Activated CD4-positive, alpha-beta T cell treated with anti-CD3 and anti-CD28 coated beads, Interleukin-2, Interleukin-6, amounts not matched to agents 100 ng/mL and 50 ng/mL, durations not matched to agents 16 hours and 8 hours (primary cell): ENCODE measurements at regions not wholly inside any gene's neighbourhood (a gene's known extent, or its start where the extent isn't known, plus 50 kb on each side); places are given as distances from the start of the nearest gene placed in this dataset.

Source experiments
- DNase-seq: peaks from one replicate; pipeline ENCODE4 v3.0.0-alpha.2; 2020

- DNase-seq = no peak
These were observed 521.0 kb downstream of the SOX11 start for GRCh38 chr2:6213056-6213780.

DNA sequence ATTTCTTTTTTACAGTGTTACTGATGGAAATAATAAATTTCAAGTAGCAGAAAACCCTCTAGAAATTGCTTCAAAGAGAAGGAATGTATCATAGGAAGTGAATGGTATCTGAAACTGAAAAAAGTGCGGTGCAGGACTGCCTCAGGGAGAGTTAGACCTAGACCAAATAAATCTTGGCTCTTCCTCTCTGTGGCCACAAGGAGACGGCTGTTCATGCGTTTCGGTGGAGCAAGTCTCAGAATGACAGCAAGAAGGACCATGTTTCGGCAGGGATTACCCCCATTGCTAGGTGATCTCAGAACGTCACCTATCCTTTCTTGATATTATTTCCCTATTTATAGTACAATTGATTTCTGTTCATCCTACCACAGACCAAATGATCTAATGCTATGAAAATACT is 522.3 kb downstream of the SOX11 start:
- no peak for DNase-seq

DNA sequence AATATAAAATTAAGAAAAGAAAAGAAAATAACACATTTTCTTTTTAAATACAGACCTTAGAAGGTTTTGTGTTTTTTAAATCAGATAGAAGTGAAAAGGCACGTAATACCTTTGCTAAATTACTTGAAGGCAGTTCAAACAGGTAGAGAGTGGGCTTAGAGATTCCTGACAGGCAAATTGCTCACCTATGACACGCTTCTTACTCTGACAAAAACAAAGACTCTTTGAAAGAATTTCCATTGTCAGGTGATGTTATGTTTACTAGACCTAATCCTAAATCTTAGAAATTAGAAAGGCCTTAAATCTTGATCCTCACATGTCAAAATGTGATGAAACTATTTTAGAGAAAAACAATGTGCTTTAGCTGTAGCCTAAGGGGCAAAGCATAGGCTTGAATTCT is 522.9 kb downstream of the SOX11 start:
- no peak for DNase-seq

- DNase-seq = no peak
These were observed 524.0 kb downstream of the SOX11 start for GRCh38 chr2:6216234-6216633.

GRCh38 chr2:6218926-6219325 is 526.7 kb downstream of the SOX11 start:
- no peak for DNase-seq

GRCh38 chr2:6219906-6220305 is 527.7 kb downstream of the SOX11 start:
- DNase-seq = no peak

DNA sequence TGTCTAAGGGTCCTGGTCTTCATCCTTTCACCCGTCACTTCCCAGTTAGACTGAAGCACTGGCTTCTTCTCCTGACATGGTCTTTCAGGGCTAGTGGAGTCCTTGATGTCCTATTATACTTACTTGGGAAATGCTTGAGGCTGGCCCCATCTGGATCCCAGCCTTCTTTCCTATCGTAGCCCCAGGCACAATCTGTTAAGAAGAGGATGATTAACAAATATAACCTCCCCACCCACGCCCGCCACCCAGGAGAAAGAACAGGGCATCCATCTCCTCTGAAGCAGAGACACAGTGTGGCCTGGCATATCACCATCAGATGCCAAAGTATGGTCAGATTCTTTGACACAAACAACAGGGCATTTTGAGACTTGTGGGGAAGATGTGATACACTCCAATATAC is 530.1 kb downstream of the SOX11 start:
- DNase-seq = no peak

GRCh38 chr2:6224267-6224666 is 532.1 kb downstream of the SOX11 start:
- no peak for DNase-seq

- no peak for DNase-seq
These were observed 536.1 kb downstream of the SOX11 start for GRCh38 chr2:6228251-6228650.

- DNase-seq = no peak
These were observed 539.0 kb downstream of the SOX11 start for GRCh38 chr2:6231166-6231565.

GRCh38 chr2:6233993-6234392 is 541.8 kb downstream of the SOX11 start:
- DNase-seq = no peak

DNA sequence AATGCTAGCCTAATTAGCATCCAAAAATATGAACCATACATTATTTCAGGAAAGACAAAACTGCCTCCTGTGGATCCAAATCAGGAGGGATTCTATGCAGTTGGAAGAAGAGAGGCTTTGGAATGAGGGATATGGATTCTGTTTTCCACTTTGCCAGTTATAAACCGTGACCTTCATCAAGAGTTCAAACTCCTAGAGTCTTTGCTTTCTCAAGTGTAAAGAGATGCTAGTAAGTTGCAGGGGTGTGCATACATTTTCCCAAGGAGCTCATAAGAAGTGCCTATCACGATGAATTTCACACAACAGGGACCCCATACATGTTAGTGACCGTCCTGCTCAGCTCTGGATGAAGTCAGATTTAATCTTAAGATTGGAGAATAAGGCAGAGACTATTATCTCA is 542.5 kb downstream of the SOX11 start:
- no peak for DNase-seq

GRCh38 chr2:6236317-6236716 is 544.1 kb downstream of the SOX11 start:
- DNase-seq = no peak

GRCh38 chr2:6237039-6237660 is 545.0 kb downstream of the SOX11 start:
- no peak for DNase-seq

GRCh38 chr2:6249557-6249956 is 557.4 kb downstream of the SOX11 start:
- no peak for DNase-seq

DNA sequence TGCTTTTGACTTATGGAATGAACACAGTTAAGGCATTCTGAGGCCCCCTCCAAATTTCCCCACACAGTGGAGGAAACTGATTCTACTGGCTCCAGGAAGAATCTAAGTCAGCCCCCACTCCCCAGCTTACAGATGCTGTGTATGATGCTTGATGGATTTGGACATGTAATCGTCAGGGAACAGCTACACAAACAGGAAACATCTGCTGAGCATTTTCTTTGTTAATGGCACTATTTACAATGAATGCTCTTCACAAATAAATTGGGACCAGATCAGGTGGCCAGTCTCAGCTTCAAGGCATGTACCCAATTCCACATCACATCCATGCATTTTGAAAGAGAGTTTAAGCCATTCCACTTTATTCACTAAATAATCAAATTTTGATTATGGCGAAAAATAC is 562.3 kb downstream of the SOX11 start:
- no peak for DNase-seq

- DNase-seq = no peak
These were observed 572.0 kb downstream of the SOX11 start for GRCh38 chr2:6264198-6264597.

DNA sequence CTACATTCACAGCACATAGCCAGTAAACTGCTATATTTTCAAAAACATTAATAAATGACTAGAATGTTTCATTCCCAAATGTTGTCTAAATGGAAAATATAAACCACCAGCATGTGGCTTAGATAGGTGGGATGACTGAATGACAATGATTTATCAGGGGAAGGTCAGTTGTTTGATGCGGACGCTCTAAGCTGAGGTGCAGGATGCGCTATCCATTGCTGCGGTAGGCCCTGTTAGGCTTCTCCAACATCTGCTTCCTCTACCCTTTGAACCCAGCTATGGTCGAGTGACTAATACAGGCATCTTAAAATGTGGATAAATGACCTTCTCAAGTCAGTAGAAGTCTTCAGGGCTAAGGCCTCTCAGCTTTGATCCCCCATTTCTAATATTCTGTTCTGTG is 584.2 kb downstream of the CMPK2 start:
- DNase-seq = no peak

GRCh38 chr2:6283259-6283658 is 582.4 kb downstream of the CMPK2 start:
- no peak for DNase-seq

DNA sequence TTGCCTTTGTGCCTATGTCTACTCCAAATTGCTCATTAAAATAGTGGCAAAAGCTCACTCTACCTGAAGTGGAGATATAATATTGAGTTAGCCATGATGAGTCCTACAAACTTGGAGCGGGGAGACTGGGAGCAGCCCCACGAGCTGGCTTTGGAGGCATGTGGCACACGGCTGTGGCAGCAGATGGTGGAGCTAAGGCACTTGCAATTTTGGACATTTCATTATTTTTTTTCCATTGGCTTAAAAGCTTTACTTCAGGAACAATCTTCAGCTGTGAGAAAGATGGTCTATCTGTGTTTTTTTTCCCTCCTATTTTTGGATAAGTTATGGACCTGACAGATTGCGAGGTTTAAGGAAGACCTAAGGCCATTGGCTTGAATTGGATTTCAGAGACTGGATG is 578.3 kb downstream of the CMPK2 start:
- no peak for DNase-seq

- DNase-seq = no peak
These were observed 576.9 kb downstream of the CMPK2 start for GRCh38 chr2:6288791-6289190.

DNA sequence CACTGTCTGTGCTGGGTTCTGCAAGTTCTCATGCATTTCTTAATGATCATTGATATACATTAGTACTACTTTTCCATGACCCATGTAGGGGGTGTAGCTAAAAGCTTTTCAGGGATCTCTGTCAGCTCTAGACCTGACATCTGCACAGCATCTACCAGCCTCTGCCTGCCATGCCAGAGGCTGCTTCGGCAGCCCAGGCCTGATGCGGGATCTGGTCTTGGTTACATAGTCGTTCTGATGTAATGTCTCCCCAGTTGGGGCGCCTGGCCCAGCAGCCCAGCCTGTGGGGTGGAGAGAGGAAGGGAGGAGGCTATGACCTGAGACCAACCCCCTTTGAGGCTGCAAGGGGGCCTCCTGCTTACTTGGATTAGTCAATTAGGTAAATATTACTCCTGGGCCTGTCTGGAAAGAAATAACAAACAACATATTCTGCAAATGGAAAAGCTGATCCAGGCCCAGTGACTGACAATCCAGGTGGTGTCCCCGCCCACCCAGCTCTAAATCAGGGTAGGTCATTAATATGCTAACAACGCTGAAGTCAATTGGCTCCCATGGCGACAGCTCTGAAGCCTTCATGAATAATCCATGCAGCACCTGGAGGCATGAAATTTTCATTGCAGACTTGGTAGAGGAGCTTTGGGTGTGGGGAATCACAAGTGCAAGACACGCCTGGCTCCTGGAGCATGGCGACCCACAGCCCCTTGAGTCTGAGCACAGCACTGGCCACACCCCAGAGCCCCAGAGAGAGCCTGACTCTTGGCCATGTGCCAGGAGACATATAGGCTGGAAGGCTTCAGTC is 575.3 kb downstream of the CMPK2 start:
- DNase-seq = no peak

DNA sequence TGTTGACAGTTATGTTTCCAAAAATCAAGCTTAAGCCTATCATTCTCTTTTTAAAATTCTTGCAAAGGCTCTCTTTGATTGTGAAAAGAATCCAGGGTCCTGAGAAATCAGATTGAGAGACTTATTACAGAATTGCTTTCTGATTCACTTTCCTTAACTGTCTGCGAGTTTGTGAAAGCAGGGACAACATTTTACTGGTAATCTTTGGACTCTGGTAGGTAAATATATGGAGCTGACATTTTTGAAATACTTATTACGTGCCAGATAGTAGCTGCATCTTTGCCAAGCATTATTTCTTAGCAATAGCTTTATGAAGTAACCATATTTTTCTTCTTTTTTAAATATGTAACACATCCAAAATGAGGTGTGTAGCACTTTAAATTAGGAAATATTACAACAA is 570.9 kb downstream of the CMPK2 start:
- DNase-seq = no peak

DNA sequence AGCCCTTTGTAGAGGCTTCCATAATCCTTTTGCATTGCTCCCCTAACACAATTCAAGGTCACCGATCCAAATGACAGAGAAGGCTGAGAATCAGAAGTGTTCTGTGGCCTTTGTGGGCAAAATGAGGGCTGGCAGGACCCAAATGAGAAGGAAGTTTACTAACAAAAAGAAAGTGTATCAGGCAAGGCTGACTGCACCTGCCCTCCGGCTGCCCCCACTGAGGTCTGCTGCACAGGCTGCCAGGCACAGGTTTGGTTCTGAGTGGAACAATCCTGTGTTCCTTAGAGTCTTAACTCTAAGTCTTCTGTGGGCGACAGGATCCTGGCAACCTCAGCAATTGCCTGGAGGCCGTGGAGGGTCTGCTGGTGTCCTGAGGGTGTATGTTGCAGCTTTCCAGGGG is 568.5 kb downstream of the CMPK2 start:
- DNase-seq = no peak
